ENCODE measurements at regions not wholly inside any gene's neighbourhood (a gene's known extent, or its start where the extent isn't known, plus 50 kb on each side); places are given as distances from the start of the nearest gene placed in this dataset.
"Not testable (repeated sequence)": the region's sequence is repeated elsewhere in the genome, so short reads cannot be mapped to it uniquely, and the experiment has no call there.

DNA sequence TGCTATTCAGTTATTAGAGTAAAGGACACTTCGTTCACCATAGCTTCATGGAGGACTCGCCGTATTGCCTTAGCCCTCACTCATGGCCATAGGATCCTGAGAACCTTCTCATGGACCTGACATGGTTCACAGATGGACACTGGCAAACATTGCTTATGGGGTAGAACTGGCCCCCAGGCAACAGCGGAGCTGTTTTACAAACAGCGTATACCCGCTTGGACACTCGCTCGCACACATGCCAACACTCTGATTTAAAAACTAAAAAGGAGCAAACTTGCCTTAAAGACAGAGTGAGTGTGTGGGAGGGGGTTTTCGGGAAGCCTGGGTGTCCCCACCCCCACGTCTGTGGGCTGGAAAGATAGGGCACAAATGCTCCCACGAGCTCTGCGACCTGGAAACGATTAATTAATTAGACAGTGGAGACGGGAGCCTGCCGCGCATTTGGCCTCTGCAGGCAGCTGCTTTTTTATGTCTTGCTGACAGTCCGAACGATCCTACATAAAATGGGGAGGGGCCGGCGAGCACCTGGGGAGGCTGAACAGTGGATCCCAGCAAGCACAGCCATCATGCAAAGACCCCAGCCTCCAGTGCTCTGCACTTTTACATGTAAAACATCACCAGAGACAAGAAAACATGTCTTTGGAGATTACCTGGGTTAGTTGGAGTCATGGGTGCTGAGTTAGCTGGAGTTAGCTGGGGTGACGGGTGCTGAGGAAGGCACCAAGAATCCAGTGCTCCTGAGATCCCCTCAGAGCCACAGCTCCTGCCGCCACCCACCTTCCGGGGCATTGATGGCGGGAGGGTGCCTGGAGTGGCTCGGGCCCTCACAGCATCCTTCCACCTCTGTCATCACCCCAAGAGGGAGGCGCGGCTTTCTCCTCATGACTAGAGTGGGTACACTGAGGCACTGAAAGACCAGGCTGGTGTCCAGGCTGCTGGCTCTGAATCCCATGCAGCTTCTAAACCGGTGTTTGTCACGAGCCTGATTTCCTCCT, 105.7 kb downstream of the NPIPB11 start:
- DNase-seq; in situ Hi-C loops (cut with MboI; ENCODE audit: low pct_unique_long_range_greater_than_20kb, low sequenced_read_pairs): not testable (repeated sequence)

GRCh38 chr16:29300030-29300491, 106.5 kb downstream of the NPIPB11 start:
- peak; percentile 75 for DNase-seq
- in situ Hi-C loops (cut with MboI; ENCODE audit: low pct_unique_long_range_greater_than_20kb, low sequenced_read_pairs) = not testable (repeated sequence)

DNA sequence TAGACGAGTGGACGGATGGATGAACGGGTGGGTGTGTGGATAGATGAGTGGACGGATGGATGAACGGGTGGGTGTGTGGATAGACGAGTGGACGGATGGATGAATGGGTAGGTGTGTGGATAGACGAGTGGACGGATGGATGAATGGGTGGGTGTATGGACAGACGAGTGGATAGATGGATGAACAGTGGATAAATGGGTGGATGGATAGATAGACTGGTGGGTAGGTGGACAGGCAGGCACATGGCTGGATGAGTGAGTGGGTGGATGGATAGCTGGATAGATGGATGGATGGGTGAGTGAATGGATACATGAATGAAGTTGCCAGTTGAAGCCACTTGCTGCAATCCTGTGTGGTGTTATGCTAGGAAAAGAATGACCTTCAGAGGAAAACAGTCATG, 107.5 kb downstream of the NPIPB11 start:
- in situ Hi-C loops (cut with MboI; ENCODE audit: low pct_unique_long_range_greater_than_20kb, low sequenced_read_pairs); DNase-seq: not testable (repeated sequence)

DNA sequence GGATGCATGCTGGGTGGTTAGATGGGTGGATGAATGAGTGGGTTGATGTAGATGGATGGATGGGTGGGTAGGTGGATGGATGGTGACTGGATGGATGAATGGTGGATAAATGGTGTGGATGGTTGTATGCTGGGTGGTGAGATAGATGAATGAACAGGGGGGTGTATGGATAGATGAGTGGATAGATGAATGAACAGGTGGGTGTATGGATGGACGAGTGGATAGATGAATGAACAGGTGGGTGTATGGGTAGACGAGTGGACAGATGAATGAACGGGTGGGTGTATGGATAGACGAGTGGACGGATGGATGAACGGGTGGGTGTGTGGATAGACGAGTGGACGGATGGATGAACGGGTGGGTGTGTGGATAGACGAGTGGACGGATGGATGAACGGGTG, 108.2 kb downstream of the NPIPB11 start:
- in situ Hi-C loops (cut with MboI; ENCODE audit: low pct_unique_long_range_greater_than_20kb, low sequenced_read_pairs); DNase-seq: not testable (repeated sequence)

DNA sequence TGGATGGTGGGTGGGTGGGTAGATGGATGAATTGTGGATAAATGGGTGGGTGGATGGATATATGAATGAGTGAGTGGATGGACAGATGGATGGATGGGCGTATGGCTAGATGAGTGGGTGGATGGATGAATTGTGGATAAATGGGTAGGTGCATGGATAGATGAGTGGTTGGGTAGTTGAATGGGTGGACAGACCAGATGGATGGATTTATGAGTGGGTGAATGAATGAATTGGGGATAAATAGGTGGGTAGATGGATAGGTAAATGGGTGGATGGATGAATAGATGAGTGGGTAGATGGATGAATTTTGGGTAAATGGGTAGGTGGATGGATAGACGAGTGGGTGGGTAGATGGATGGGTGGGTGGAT, 108.7 kb downstream of the NPIPB11 start:
- in situ Hi-C loops (cut with MboI; ENCODE audit: low pct_unique_long_range_greater_than_20kb, low sequenced_read_pairs) = not testable (repeated sequence)

GRCh38 chr16:29297144-29297808, 109.2 kb downstream of the NPIPB11 start:
- in situ Hi-C loops (cut with MboI; ENCODE audit: low pct_unique_long_range_greater_than_20kb, low sequenced_read_pairs); DNase-seq: not testable (repeated sequence)

More for the DNA sequence above, 108.7 kb downstream of the NPIPB11 start:
- DNase-seq = not testable (repeated sequence)

DNA sequence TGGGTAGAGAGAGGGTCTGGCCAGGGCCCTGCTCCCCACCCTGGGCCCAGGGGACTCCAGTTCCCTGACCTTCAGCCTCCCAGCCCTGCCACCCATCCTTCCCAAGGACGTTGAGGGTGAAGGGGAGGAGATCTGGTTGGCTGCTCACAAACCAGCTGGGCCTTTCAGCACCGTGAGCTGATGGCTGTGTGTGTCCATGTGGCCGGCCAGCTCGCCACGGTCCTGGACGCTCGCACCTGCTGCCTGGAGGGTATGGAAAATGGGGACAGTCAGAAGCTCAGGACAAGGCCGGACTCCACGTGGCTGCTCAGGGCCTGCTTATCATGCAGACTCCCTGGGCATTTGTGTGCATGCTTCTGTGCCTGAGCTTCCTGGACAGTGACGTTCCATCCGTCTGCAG, 110.3 kb downstream of the NPIPB11 start:
- in situ Hi-C loops (cut with MboI; ENCODE audit: low pct_unique_long_range_greater_than_20kb, low sequenced_read_pairs); DNase-seq: not testable (repeated sequence)

DNA sequence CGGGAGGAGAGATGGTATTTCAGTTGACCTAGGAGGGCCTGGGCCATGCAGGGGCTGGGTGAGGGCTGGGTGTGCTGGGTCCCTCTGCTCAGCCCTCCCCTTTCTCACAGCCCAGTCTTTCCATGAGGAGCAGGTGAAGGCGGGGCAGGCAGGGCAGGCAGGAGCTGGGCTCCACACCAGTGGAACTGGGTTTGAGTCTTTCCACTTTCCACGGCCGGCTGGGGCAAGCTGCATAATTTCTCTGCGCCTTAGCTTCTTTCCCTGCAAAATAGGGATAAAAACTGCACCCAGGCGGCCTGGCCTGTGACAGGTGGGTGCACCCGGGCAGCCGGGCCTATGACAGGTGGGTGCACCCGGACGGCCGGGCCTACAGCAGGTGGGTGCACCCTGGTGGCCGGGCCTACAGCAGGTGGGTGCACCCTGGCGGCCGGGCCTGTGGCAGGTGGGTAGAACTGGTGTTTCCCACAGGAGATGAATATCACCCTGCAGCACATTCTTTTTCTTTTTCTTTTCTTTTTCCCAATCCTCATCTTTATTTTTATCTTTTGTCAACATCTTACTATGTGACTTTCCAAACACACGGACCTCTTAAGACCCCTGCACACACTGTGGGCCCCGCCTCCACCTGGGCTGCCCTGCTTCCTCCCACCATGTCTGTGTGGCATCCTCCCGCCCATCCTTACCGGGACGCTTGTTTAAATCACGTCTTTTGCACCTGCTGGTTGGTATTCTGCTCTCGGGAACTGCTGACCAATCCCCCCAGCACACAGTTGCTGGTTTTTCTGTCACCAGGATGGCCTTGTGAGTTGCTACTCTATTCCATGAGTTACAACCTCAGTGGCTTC, 111.3 kb downstream of the NPIPB11 start:
- in situ Hi-C loops (cut with MboI; ENCODE audit: low pct_unique_long_range_greater_than_20kb, low sequenced_read_pairs); DNase-seq: not testable (repeated sequence)

DNA sequence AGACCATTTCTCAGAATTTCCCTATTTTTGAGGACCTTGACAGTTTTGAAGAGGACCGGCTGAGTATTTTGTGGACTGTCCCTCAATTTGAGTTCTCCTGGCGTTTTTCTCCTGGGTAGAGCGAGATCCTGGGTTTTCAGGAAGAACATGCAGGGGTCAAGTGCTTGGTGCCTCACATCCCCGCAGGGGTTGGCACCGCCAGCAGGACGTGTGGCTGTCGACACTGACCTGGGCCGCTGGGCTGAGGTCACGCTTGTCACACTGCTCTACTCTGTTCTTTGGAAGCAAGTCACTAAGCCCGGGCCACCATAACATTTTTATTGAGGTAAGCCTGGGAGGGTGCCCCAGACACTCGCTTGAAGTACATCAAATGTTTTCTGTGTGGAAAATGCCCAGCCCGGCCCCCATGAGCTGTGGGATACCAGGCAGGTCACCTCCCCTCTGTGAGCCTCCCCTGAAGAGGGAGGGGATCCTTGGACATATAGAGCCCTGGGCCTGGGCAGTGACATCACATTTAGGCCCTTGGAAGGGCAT, 112.0 kb downstream of the NPIPB11 start:
- in situ Hi-C loops (cut with MboI; ENCODE audit: low pct_unique_long_range_greater_than_20kb, low sequenced_read_pairs); DNase-seq: not testable (repeated sequence)

- DNase-seq; in situ Hi-C loops (cut with MboI; ENCODE audit: low pct_unique_long_range_greater_than_20kb, low sequenced_read_pairs): not testable (repeated sequence)
Measured at GRCh38 chr16:29293545-29293944, 113.0 kb downstream of the NPIPB11 start.

DNA sequence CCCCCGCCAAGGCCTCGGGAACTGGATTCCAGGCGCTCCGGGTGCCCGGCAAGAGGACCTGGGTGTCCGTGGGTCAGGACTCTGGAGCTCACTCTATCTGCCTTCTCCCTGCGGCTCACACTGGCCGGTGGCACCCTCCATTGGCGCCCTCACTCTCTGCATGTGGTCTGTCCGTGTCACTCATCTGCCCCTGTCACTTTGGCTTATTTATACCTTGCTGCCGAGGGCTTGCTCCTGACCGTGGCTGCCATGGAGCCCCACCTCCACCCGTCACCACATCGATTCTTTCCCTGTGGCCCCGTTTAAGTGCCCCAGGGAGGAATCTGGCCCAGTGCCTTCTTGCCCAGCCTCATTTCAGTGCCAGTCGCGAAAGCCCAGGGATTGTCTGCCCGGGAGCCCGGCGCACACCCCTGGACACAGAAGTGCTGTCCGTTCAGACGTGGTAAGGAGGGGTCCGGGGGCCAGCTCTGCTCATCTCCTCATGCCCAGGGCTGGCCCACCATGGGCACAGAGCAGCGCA, 113.5 kb downstream of the NPIPB11 start:
- DNase-seq; in situ Hi-C loops (cut with MboI; ENCODE audit: low pct_unique_long_range_greater_than_20kb, low sequenced_read_pairs): not testable (repeated sequence)

GRCh38 chr16:29291329-29292271, 114.9 kb downstream of the NPIPB11 start:
- in situ Hi-C loops (cut with MboI; ENCODE audit: low pct_unique_long_range_greater_than_20kb, low sequenced_read_pairs); DNase-seq: not testable (repeated sequence)

GRCh38 chr16:29290631-29291247, 115.8 kb downstream of the NPIPB11 start:
- peak; percentile 77 for DNase-seq
- in situ Hi-C loops (cut with MboI; ENCODE audit: low pct_unique_long_range_greater_than_20kb, low sequenced_read_pairs) = no loop called here

- DNase-seq; in situ Hi-C loops (cut with MboI; ENCODE audit: low pct_unique_long_range_greater_than_20kb, low sequenced_read_pairs): not testable (repeated sequence)
Measured at GRCh38 chr16:29289516-29290239, 116.8 kb downstream of the NPIPB11 start.

DNA sequence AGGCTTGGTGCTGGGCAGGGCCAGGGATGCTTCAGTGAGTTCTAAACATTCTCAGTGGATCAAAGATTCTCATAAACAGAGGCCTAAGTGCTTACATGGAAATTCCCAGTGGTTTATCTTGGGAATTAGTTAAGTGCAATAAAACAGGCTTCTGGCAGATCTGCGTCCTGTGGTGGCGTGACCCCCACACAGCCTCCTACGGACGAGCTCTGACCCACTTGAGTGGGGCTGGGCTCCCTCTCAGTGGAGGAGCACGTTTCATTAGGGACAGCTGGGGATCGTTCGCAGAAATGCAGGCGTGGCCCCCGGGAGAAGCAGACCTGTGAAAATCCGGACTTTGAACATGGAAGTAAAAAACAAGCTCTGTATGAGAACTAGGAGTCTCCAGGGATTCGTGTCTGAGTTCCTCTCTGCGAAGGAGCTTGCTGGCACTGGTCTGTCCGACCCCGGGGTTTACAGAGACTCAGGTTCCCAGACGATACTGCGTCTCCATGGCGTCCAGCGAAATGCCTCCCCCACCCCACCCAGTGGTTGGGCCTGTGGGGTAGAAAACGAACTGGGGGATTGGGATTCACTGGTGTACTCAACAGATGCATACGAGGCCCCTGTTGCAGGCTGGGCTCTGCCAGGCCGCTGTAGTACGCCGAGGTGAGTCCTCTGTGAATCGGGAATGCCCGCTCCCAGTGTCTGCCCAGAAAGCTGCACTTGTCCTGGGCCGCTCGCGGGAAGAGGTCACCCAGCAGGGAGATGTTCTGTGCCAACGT, 117.6 kb downstream of the NPIPB11 start:
- in situ Hi-C loops (cut with MboI; ENCODE audit: low pct_unique_long_range_greater_than_20kb, low sequenced_read_pairs); DNase-seq: not testable (repeated sequence)
